ENCODE measurements at regions not wholly inside any gene's neighbourhood (a gene's known extent, or its start where the extent isn't known, plus 50 kb on each side); places are given as distances from the start of the nearest gene placed in this dataset.
"Not testable (repeated sequence)": the region's sequence is repeated elsewhere in the genome, so short reads cannot be mapped to it uniquely, and the experiment has no call there.

- no peak for DNase-seq
Measured at GRCh38 chr18:53920312-53921075, 304.0 kb downstream of the MBD2 start.

- DNase-seq = no peak
Measured at GRCh38 chr18:53918091-53918490, 306.4 kb downstream of the MBD2 start.

- DNase-seq = no peak
Measured at GRCh38 chr18:53911200-53911599, 313.3 kb downstream of the MBD2 start.

GRCh38 chr18:53909668-53910067, 314.8 kb downstream of the MBD2 start:
- no peak for DNase-seq

GRCh38 chr18:53907921-53908320, 316.5 kb downstream of the MBD2 start:
- DNase-seq = no peak

GRCh38 chr18:53906681-53907080, 317.8 kb downstream of the MBD2 start:
- DNase-seq = no peak

- DNase-seq = no peak
Measured at GRCh38 chr18:53894675-53895442, 329.6 kb downstream of the MBD2 start.

- DNase-seq = no peak
Measured at GRCh38 chr18:53887447-53887846, 337.0 kb downstream of the MBD2 start.

- no peak for DNase-seq
Measured at GRCh38 chr18:53886058-53886457, 338.4 kb downstream of the MBD2 start.

- DNase-seq = no peak
Measured at GRCh38 chr18:53883771-53884170, 340.7 kb downstream of the MBD2 start.

GRCh38 chr18:53874103-53874502, 350.4 kb downstream of the MBD2 start:
- DNase-seq = no peak

- DNase-seq = no peak
Measured at GRCh38 chr18:53864770-53865169, 359.7 kb downstream of the MBD2 start.

GRCh38 chr18:53862921-53863320, 361.5 kb downstream of the MBD2 start:
- DNase-seq = no peak

- DNase-seq = no peak
Measured at GRCh38 chr18:53861185-53861584, 363.3 kb downstream of the MBD2 start.

GRCh38 chr18:53859764-53860163, 364.7 kb downstream of the MBD2 start:
- no peak for DNase-seq

- no peak for DNase-seq
Measured at GRCh38 chr18:53850902-53851301, 373.6 kb downstream of the MBD2 start.

GRCh38 chr18:53843763-53844162, 380.7 kb downstream of the MBD2 start:
- DNase-seq = no peak

GRCh38 chr18:53843113-53843760, 381.2 kb downstream of the MBD2 start:
- DNase-seq = no peak

- no peak for DNase-seq
Measured at GRCh38 chr18:53838746-53839145, 385.7 kb downstream of the MBD2 start.

- DNase-seq = not testable (repeated sequence)
Measured at GRCh38 chr18:53821141-53821540, 403.3 kb downstream of the MBD2 start.

- DNase-seq = peak; percentile 9
Measured at GRCh38 chr18:53819671-53820070, 404.8 kb downstream of the MBD2 start.

GRCh38 chr18:53819174-53819573, 405.3 kb downstream of the MBD2 start:
- no peak for DNase-seq

GRCh38 chr18:53817976-53818950, 406.2 kb downstream of the MBD2 start:
- DNase-seq = no peak

All from NCI-H510A treated with DMSO at 0.1 percent for 48 hours (cell line).